HCT116 (cell line): ENCODE measurements at regions not wholly inside any gene's neighbourhood (a gene's known extent, or its start where the extent isn't known, plus 50 kb on each side); places are given as distances from the start of the nearest gene placed in this dataset.

Source experiments
- CTCF ChIP-seq, 3 experiments: fragments of 200-600 bp in 1 of 3; sonication (generic) in 1 of 3; IDR thresholded peaks in 2 of 3; conservative IDR thresholded peaks in 1 of 3; 2 replicates each; pipeline ENCODE4 v1.5.1; 2012 to 2017; ENCODE audit warnings: low read depth in 2 of 3, low read length in 2 of 3, antibody characterized with exemption in 1 of 3, borderline replicate concordance in 1 of 3, control low read depth in 1 of 3, mild to moderate bottlenecking in 1 of 3, mixed read lengths in 1 of 3, mixed run types in 1 of 3, moderate library complexity in 1 of 3; ENCODE audit not compliant: insufficient read depth in 1 of 3
- EZH2 ChIP-seq: fragments of 200-600 bp; sonication (generic); IDR thresholded peaks from 2 replicates; pipeline ENCODE4 v1.6.1; 2017; ENCODE audit warnings: antibody characterized with exemption, mixed run types
- EZH2phosphoT487 ChIP-seq: fragments of 200-600 bp; IDR thresholded peaks from 2 replicates; pipeline ENCODE4 v1.6.1; 2018; ENCODE audit warnings: antibody characterized with exemption, borderline replicate concordance
- JUND ChIP-seq: IDR thresholded peaks from 2 replicates; pipeline ENCODE4 v1.6.1; 2012
- MAX ChIP-seq: IDR thresholded peaks from 2 replicates; pipeline ENCODE4 v1.6.1; 2012
- POLR2A ChIP-seq: IDR thresholded peaks from 2 replicates; pipeline ENCODE4 v1.7.0; 2011; ENCODE audit warnings: borderline replicate concordance; ENCODE audit not compliant: insufficient read depth, insufficient read length; ENCODE audit errors: extremely low read depth
- POLR2AphosphoS5 ChIP-seq: IDR thresholded peaks from 2 replicates; pipeline ENCODE4 v1.6.1; 2011; ENCODE audit warnings: mild to moderate bottlenecking, low read depth, low read length, moderate library complexity
- RAD21 ChIP-seq: IDR thresholded peaks from 2 replicates; pipeline ENCODE4 v1.6.1; 2012; ENCODE audit warnings: low read depth, mild to moderate bottlenecking
- REST ChIP-seq: IDR thresholded peaks from 2 replicates; pipeline ENCODE4 v1.6.1; 2012; ENCODE audit warnings: low read depth
- SIN3A ChIP-seq: IDR thresholded peaks from 2 replicates; pipeline ENCODE4 v1.6.1; 2012; ENCODE audit warnings: low read depth
- SP1 ChIP-seq: IDR thresholded peaks from 2 replicates; pipeline ENCODE4 v1.6.1; 2012; ENCODE audit warnings: low read depth
- TCF7L2 ChIP-seq: IDR thresholded peaks from 2 replicates; pipeline ENCODE4 v1.7.0; 2011; ENCODE audit warnings: borderline replicate concordance, inconsistent platforms; ENCODE audit not compliant: insufficient read depth, insufficient read length; ENCODE audit errors: extremely low read depth
- ZNF274 ChIP-seq: fragments of 200-500 bp; sonication (Bioruptor generic); IDR thresholded peaks from 2 replicates; pipeline ENCODE4 v1.6.1; 2014; ENCODE audit warnings: mild to moderate bottlenecking, low read depth, low read length, inconsistent platforms

GRCh38 chr21:35585878-35586277 is 474.4 kb downstream of the SETD4 start:
- no peak for TF ChIP-seq REST
- TF ChIP-seq POLR2A, result no peak
- no peak for TF ChIP-seq CTCF (IDR thresholded peaks at IDR 0.05 in 2 of 3, conservative IDR thresholded peaks at IDR 0.05 in 1 of 3; ENCODE audit: borderline replicate concordance in 1 of 3, insufficient read depth in 1 of 3, low read depth in 2 of 3, low read length in 2 of 3)
- TF ChIP-seq SP1, result no peak
- TF ChIP-seq POLR2AphosphoS5, result no peak
- TF ChIP-seq RAD21, result no peak
- no peak for TF ChIP-seq EZH2
- no peak for TF ChIP-seq SIN3A
- no peak for TF ChIP-seq EZH2phosphoT487
- TF ChIP-seq TCF7L2, result no peak
- TF ChIP-seq ZNF274, result no peak
- TF ChIP-seq MAX, result no peak
- TF ChIP-seq JUND, result no peak
